Fibroblast of lung (primary cell): ENCODE measurements at regions not wholly inside any gene's neighbourhood (a gene's known extent, or its start where the extent isn't known, plus 50 kb on each side); places are given as distances from the start of the nearest gene placed in this dataset.

ENCODE experiments used
- CTCF ChIP-seq, 2 donors: IDR thresholded peaks in 1 of 2; conservative IDR thresholded peaks in 1 of 2; 1 replicate in 1 of 2; 2 replicates in 1 of 2; pipeline ENCODE4 v1.5.1; 2011 to 2012; ENCODE audit warnings: low read length in 2 of 2, control low read depth in 1 of 2, inconsistent platforms in 1 of 2, low read depth in 1 of 2, mild to moderate bottlenecking in 1 of 2
- EZH2 ChIP-seq: IDR thresholded peaks from 2 replicates; pipeline ENCODE4 v1.5.1; 2012; ENCODE audit warnings: low read length, control low read depth, mild to moderate bottlenecking; ENCODE audit errors: missing control alignments

GRCh38 chr6:22064558-22064957 lies 232.3 kb downstream of the PRL start:
- no peak for TF ChIP-seq EZH2
- TF ChIP-seq CTCF (conservative IDR thresholded peaks at IDR 0.05 in 1 of 2, IDR thresholded peaks at IDR 0.05 in 1 of 2; ENCODE audit: low read depth in 1 of 2, low read length in 2 of 2): no peak
